ENCODE measurements at regions not wholly inside any gene's neighbourhood (a gene's known extent, or its start where the extent isn't known, plus 50 kb on each side); places are given as distances from the start of the nearest gene placed in this dataset.

DNA sequence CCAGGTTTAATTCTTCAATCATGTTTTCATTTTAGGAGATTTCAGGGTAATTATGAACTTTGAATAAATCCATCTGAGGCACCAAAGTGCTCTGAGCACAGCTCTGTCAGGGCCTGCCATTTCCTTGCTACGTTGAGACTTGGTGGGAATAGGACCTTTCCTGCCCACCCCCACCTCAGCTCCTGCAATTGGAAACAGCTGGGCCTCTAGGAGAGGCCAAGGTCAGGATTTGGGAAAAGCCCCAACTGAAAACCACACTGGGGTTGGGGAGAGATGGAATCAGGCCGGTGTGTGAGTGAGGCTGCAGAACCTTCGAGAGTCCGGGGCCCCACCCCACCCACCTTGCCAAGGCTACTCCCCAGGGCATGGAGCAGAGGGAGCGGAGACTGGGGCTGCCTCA lies 212.7 kb upstream of the BCOR start:
- no peak for DNase-seq

DNA sequence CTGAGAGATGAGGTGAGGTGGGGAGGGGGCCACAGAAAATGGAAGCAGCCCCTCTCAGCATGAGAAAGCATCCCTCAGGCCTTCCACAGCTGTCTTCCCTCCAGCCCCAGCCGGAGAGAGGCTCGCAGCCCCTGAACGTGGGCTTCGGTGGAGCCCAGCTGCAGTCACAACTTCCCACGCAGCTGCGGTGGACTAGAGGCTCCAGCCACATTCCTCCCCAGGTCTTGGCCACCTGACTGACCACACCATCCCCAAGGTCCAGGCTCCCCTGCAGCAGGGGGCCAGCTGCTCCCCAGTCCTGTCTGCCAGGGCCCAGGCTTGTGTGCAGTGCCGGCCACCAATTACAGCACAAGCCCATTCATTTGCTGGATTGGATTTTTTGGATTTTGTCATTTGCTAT lies 212.3 kb upstream of the BCOR start:
- DNase-seq = no peak

DNA sequence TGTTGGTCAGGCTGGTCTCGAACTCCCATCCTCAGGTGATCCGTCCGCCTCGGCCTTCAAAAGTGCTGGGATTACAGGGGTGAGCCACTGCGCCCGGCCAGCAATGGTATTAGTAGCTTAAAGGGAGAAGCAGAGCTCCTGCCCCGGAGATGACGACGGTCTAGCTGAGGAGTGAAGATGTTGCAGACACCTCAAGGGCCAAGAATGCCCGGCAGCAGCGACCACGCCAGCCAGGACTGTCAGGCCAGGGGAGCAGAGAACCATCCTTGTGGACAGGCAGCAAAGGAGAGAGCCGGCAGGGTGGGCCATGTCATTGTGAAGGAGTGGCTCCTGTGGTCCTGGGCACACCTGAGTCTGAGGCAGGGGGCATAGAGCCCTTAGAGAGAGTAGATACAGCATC lies 210.1 kb upstream of the BCOR start:
- DNase-seq = no peak

DNA sequence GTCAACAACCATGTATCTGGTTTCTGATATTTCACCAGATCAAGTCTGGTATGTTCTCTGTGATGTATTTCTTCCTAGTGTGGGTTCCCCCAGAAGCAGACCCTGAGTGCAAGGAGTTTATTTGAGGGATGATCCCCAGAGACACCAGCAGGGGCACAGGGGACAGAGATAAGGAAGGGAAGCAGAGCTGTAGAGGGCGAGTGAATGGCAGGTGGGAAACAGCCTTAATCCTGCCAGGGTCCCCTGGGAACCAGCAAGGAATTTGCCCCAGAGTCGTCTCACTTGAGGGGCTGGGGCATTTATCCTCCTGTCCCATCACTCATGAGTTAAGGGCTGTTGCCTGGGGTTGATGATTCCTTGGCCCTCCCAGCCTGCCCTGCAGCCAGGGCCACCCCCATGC lies 206.4 kb upstream of the BCOR start:
- DNase-seq = no peak

DNA sequence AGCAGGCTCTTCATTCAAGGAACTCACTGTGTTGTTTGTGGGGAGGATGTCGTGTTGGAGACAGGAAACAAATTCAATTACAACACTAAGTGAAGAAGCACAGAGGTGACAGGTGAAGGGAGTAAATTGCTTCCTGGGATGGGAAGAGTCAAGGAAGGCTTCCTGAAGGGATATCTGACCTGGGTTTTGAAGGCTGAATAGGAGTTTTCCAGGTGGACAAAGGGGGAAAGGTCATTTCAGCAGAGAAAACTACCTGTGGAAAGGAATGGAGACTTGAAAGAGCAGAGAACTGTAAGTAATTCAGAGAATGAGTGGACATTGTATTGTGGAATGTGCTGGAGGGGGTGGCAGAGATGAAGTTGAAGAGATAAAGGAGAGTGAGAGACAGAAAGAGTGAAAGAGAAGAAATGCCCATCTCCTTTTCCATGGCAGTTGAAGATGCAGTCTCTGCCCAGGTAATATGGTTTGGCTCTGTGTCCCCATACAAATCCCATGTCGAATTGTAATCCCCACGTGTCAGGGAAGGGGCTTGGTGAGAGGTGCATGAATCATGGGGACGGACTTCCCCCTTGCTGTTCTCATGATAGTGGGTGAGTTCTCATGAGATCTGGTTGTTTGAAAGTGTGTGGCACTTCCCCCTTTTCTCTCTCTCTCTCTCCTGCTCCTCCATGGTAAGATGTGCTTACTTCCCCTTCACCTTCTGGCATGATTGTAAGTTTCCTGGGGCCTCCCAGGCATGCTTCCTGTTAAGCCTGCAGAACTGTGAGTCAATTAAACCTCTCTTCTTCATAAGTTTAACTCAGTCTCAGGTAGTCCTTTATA lies 205.7 kb upstream of the BCOR start:
- DNase-seq = no peak

DNA sequence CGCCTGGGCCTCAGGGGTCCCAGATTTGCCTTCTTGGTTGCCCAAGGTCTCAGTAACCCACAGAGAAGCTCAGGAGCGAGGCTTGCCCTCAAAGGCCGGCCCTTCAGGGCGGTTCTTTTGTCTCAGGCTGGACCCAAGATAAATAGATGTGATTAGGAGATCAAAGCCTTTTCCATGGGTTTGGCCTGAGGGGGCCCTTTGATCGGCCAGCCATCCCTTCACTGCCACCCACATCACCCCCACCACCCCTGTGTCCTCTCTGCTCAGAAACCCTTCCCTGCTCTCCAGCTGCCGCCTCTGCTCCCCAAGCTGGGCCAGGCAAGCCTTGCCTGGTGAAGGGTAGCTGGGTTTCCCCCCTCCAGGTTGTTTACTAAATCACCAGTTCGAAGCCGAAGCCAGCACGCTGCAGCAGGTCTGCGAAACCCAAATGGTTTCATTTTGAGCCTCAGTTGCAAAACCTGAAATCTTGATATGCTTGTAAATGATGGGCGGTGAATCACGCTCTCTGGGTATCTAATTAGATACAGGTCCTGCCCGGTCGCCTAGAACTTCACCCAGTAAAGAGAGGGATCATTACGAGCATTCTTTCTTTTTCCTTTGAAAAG lies 202.6 kb upstream of the BCOR start:
- DNase-seq = no peak

DNA sequence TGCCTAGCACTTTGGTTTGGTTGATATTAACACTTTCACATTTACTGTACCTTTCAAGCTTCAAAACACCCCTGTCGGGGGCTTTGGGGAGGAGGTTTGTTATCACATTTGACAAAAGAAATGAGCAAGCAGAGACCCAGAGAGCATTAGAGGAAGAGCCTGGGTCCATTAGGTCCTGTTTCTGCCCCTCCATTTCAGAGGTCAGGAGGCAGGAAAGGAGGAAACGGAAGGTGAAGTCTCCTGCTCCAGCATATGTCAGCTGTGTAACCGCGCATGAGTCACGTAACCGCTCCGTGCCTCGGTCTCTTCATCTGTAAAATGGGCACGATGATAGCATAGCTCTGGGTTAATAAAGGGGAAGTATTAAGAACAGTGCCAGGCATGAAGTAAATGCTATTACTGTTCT lies 201.9 kb upstream of the BCOR start:
- DNase-seq = no peak

DNA sequence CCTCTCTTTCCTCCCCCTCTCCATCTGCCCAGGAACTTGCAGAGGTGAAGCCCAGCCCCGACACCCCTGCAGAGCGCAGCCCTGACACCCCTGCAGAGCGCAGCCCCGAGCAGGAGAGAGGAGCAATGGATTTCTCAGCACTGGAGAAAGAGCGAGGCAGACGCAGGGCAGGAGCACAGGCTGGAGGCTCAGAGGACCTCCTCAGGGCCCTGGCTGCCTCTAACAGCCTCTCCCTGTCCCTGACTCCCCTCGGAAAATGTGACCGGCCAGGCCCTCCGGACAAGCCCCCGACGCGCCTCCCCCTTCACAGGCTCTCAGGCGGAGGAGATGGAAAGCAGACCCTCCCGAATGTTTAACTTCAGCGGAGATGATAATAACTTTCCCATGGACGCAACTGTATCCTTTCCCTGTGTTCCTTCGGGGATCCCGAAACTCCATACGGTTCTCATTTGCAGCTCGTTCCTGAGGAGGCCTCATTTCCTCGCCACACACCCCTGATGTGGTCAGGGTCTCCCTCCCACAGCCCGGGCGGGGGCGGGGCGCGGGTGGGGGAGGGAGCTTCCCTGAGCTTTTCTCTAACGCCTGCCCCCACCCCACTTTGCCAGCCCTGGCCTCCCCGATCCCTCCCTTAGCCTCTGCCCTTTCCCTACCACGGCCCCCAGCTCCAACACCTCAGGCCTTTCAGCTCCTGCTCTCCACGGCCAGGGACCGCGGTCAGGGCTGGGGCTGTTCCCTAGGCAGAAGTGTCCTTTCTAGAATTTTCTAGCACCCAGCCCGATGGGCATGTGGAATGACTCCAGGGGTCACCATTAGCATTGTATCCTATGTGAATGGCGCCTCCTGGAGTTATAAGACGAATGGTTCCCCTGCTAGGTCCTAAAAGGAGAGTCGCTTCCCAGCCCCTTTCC lies 201.1 kb upstream of the BCOR start:
- no peak for DNase-seq

DNA sequence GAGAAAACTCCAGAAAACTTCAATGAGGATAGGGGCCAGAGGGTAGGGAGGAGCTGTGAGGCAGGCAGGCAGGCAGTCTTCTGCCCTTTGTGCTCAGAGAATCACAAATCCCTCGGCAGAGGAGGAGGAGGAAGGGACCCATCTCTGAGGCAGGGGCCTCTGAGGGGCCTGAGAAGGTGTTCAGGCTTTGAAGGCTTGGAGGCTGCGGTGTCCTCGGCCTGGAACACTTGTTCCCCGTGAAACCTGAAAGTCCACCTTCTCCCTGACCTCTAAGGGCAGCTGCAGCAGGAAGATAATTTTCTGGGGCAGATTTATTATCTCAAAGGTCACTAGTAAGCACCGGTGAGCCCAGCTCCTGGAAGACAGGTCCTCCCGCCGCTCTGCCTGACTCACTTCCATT lies 200.3 kb upstream of the BCOR start:
- no peak for DNase-seq

DNA sequence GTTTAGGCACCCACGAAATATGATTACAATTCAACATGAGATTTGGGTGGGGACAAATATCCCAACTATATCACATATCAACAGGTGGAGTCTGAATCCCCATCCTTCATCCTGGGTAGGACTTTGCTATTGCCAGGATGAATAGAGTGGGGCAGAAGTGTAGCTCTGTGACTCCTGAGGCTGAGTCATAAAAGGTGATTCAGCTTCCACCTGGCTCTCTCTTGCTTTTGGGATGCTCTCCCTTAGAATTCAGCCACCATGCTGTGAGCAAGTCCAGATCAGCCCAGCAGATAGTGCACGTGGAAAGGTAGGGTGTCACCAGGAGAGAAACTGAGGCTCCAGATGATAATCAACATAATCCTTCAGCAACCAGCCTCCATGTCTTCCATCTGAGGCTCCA lies 193.8 kb upstream of the BCOR start:
- no peak for DNase-seq

DNA sequence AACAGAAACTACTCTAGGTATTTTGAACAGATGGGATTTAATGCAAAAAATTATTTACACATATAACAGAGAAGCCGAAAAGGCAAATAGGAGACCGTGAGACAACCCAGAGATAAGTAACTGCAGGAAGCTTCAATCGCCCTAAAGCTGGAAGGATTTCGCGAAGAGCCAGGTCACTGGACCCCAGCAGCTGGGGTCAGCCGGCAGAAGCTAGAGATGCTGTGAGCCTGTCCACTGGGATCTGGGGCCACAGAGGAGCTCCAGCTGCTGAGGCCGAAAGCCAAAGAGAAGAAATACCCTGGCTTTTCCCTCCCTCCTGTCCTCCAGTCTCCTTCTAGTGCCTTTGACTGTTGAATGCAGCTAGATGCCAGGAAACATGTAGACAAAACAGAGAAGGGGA lies 192.8 kb upstream of the BCOR start:
- DNase-seq = no peak

DNA sequence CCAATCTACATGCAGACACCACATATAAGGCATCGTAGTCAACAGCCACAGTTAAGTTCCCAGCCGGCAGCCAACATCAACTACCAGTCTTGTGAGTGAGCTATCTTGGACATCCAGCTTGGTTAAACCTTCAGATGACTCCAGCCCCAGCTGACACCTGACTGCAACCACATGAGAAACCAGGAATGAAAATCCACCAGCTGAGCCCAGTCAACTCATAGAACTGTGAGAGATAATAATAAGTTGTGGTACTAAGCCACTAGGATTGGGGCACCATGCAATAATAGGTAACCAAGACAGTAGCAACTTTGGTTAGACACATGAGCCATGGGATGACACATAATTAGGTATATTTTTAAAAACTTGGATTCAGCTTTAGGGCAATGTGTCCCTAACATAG lies 188.1 kb upstream of the BCOR start:
- DNase-seq = no peak

DNA sequence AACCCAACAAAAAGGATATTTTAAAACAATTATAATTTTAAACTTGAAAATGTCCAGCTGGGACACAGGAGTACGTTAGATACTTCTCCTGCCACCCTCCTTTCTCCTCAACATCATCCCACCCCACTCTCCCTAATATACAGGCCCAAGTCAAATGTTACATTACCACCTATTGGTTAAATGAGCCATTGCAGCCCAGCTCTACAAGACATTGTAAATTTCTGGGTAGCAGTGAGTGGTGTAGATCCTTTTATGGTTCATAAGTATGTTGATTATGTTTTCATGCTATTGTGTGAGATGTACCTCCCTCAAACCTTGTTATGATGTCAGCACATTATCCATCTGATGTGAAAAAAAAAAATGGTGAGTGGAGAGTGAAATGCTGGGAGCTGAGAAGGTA lies 187.1 kb upstream of the BCOR start:
- no peak for DNase-seq

DNA sequence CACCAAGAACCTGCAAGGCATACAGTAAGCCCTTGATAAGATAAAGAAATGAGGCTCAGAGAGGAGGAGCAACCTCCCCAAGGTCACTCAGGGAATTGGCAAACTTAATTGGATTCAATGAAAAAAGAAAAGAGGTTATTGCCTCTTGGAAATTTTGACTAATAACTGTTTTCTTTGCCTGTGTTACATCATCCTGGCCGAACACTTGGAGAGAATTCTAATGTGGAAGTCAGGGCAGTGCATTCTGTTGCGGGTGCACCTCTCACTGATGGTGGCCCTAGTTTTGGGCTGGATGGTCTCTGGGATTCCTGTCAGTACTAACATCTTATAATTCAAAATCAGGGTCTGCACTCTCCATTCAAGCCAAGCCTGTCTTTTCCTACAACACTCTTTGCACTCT lies 186.2 kb upstream of the BCOR start:
- no peak for DNase-seq

DNA sequence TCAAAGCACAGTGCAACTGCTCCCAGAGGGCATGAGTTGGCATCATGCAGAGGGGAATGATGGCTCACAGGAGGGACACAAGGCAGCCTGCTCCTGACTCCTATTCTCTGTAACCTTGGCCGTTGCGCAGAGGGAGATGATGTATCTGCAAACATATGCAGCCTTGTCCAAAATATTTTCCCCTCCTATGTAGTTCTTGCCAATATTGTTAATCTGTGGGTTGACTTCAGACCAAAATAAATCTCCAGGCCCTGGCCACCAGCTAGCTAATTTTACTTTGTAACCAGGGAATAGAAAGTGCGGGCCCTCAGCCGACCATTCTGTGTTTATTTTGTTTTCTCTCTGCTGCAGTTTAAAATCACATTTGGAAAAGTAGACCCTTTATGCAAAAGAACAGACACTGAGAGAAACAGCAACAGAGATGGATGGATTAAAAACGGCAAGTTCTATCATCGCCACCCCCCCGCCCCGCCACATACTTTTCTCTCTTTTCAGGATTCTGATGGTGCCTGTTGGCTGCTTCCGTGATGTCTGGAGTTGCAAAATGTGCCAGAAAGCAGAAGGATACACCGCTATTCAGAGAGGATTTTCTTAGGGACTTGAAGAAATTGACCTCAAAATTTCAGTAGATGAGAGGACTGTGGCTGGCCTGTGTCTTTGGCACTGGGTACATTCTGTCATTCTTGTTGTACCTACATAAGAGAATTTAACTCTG lies 185.3 kb upstream of the BCOR start:
- DNase-seq = no peak

DNA sequence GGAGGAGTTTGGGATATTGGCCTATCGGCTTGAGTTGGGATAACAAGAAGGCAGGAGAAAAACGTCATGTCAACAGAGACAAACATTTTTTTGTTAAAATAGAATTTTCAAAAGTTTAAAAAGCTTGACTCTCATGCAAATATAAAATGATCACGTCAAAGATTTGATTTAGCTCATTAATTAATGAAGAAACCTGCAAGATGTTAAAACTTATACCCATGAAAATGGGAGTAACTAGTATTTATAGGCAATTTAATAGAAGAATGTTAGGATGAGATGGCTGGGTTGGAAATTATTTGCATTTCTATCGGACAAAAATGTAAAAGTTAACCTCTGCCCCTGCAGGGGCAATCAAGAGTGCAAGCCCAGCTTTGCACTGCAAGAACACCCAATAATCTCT lies 184.6 kb upstream of the BCOR start:
- no peak for DNase-seq

DNA sequence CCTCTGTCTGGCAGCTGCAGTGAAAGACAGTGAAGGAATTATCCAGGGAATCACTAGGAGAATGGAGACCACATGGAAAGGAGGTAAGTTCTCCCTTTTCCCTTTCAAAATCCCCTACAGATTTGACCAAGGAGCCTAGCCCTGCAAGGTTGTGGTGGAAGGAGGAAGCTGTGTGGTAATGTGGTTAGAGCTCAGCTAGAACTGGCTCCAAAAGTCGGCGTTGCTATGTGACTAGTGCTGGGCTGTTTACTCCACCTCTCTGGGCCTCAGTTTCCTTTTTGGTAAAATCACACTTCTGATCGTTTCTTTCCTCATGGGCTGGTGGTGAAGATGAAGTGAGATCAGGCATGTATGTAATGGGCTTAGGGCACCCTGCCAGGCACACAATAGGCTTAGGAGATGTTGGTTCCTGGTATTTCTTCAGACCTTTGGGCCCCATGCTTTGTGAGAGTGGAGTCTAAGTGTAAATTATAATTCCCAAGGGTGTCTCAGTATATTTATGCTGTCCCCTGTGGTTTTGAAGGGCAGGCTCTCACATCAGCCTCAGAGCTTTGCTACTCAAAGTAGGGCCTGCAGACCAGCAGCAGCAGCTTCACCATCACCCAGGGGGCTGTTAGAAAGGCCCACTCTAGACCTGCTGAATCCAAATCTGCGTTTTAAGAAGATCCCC lies 183.7 kb upstream of the BCOR start:
- DNase-seq = no peak

DNA sequence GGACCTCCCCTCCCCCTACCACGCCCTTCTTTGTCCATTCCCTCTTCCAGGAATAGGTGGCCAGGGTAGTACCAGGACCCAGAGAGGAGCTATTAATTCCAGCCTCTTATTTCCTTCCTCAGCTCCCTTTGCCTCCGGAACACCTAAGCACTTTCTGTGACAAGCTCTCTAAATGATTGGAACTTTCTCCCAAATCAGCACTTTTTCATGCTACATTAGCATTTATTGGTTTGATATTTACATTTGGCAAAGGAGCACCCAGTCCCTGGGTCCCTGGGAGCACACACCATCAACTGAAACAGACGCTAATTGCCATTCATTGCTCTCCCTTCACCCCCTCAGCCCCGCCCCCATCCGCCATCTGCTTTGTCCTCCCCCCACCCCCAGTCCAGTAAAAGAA lies 182.0 kb upstream of the BCOR start:
- no peak for DNase-seq

DNA sequence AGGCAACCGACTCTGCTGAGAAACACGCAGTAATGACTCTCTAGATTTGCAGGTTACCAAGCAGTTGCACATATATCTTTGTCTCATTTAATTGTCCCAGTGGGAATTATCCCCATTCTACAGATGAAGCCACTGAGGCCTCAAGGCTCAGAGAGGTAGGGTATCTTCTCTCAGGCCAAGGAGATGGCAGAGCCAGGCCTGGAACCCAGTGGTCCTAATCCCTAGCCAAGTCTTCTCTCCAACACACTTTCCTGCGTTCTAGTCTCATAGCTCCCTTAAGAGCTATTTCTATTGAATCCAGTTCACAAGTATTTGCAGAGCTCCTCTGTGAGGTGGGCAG lies 181.3 kb upstream of the BCOR start:
- DNase-seq = no peak

DNA sequence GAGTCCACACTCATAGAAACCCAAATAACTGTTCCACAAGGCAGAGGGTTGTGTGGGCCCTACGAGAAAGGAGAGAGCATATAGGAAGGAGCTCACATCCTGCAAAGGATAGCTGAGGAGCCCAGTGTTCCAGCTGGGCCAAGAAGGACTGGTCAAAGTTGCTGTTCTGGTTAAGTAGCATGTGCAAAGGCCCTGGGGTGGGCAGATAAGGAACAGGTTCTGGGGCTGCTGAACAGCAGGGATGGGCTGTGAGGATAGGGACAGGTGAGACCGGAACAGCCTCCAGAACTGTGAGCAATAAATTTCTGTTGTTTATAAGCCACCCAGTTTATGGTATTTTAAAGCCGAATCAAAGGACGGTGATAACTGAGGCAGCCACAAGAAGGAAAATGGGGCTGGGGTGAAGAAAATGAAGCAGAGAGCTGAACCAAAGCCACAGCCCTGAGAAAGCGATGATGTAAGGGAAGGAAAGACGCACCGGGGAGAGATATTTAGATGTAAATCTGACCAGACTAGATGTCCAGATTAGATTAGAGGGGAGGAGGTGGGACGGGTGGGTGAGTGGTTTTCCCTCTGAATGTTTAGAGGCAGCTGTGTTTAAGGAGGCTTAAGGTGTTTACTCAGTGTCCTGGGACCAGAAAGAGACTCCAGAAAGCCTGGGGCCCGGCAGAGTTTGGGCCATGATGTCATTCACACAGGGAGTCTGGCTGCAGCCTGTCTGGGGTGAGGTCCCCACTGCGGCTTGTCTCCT lies 180.8 kb upstream of the BCOR start:
- no peak for DNase-seq

DNA sequence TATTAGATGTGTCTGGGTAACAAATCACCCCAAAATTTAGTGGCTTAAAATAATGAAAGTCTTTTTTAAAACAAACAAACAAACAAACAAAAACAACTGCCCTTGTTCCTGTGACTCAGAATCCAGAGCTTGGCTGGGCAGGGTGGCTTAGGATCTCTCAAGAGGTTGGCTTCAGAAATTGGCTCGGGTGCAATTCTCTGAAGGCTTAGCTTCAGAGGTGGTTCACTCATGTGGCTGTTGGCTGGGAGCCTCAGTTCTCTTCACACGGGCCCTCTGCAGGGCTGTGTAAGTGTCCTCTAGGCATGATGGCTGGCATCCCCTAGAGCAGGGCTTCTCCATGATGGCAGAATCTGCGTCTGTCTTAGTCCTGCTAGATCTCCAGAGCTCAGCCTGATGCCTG lies 179.9 kb upstream of the BCOR start:
- no peak for DNase-seq
